Memory B cell (primary cell): ENCODE measurements at regions not wholly inside any gene's neighbourhood (a gene's known extent, or its start where the extent isn't known, plus 50 kb on each side); places are given as distances from the start of the nearest gene placed in this dataset.
"Not testable (repeated sequence)": the region's sequence is repeated elsewhere in the genome, so short reads cannot be mapped to it uniquely, and the experiment has no call there.

ENCODE experiments used
- ATAC-seq: fragments of 150-1000 bp; cut with Tn5 transposase; 2 replicates; pipeline ENCODE4 v1.10.0; 2021; ENCODE audit warnings: low read depth, mild to moderate bottlenecking, moderate library complexity
- DNase-seq, 2 donors: peaks; one replicate each; pipeline ENCODE4 v3.0.0; 2022; ENCODE audit warnings: low spot score in 2 of 2
- H3K27ac Mint-ChIP-seq: one replicate; pipeline ENCODE4 v1.8.0; 2022; ENCODE audit warnings: mild to moderate bottlenecking, moderate library complexity, mixed read lengths
- H3K27me3 Mint-ChIP-seq: one replicate; pipeline ENCODE4 v1.8.0; 2022; ENCODE audit warnings: mixed read lengths
- H3K36me3 Mint-ChIP-seq: one replicate; pipeline ENCODE4 v1.8.0; 2022; ENCODE audit warnings: mild to moderate bottlenecking, mixed read lengths
- H3K4me1 Mint-ChIP-seq: one replicate; pipeline ENCODE4 v1.8.0; 2022; ENCODE audit warnings: mixed read lengths
- H3K4me3 Mint-ChIP-seq: one replicate; pipeline ENCODE4 v1.8.0; 2022; ENCODE audit warnings: mild to moderate bottlenecking, moderate library complexity, mixed read lengths
- H3K9me3 Mint-ChIP-seq: one replicate; pipeline ENCODE4 v1.8.0; 2022; ENCODE audit warnings: mixed read lengths

DNA sequence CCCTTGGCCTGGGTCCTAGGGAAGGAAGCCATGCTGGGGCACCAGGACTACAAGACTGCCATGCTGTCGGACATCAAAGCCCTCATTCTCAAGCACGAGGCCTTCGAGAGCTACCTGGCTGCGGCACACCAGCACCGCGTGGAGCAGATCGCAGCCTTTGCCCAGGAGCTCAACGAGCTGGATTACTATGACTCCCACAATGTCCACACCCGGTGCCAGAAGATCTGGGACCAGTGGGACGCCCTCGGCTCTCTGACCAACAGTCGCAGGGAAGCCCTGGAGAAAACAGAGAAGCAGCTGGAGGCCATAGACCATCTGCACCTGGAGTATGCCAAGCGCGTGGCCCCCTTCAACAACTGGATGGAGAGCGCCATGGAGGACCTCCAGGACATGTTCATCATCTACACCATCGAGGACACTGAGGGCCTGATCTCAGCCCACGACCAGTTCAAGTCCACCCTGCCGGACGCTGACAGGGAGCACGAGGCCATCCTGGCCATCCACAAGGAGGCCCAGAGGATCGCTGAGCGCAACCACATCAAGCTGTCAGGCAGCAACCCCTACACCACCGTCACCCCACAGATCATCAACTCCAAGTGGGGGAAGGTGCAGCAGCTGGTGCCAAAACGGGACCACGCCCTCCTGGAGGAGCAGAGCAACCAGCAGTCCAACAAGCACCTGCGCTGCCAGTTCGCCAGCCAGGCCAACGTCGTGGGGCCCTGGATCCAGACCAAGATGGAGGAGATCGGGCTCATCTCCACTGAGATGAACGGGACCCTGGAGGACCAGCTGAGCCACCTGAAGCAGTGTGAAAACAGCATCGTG lies 487.0 kb downstream of the TRAM1L1 start:
- Mint-ChIP-seq H3K36me3 (no peaks in the 10 kb centered on the region), H3K4me3 (no peak overlapping the region), H3K4me1 (no peaks in the 10 kb centered on the region), H3K27me3 (no peaks in the 10 kb centered on the region), H3K27ac (no peak overlapping the region), H3K9me3 (no peaks in the 10 kb centered on the region)
- DNase-seq (no peak), ATAC-seq (no peak)

DNA sequence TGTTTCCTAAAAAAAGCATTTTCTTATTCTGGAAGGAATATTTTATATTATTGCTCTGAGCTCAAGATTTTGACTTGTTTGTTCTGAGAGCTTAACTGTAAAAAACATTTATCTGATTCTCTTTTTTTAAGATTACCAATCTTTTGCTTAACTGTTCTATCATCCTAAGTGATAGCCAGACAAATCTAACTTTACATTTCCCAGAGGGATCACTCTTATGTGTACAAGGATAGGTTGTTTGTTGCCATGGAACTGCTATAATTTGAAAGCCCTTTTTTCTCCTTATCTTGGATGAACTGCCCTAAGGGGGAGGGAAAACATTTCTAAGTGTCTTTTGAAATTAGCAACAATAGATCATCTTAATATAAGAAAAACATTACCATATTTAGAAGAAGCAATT lies 494.7 kb downstream of the TRAM1L1 start:
- no peaks in the 10 kb centered on the region for H3K27me3 Mint-ChIP-seq
- H3K4me3 Mint-ChIP-seq: no peak overlapping the region
- no peak overlapping the region for H3K27ac Mint-ChIP-seq
- no peak for ATAC-seq
- H3K36me3 Mint-ChIP-seq: no peaks in the 10 kb centered on the region
- peaks cover 2% of the 10 kb centered on the region for H3K9me3 Mint-ChIP-seq
- no peak for DNase-seq
- H3K4me1 Mint-ChIP-seq: peaks cover 2% of the 10 kb centered on the region

DNA sequence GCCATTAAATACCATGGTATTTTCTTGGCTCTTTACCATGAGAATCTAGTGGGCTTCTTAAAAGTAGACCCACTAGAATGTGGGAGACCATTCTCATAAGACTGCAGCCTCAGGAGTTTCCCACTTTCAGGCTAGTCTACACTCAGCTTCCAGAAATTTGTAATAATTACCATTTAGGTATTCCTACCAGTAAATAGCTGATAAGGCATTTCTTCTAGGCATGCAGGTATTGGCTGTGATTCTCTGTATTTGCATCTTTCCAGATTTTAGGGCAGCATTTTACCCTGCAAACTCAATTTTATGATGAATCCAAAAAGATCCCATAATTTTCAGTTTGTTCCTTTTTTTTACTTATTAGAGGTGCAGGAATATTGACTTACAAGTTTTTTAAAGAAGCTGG lies 496.6 kb downstream of the TRAM1L1 start:
- DNase-seq (no peak), ATAC-seq (no peak)
- H3K27ac Mint-ChIP-seq: no peak overlapping the region
- peaks cover 2% of the 10 kb centered on the region for H3K9me3 Mint-ChIP-seq
- no peaks in the 10 kb centered on the region for H3K36me3 Mint-ChIP-seq
- peaks cover 2% of the 10 kb centered on the region for H3K4me1 Mint-ChIP-seq
- no peak overlapping the region for H3K4me3 Mint-ChIP-seq
- no peaks in the 10 kb centered on the region for H3K27me3 Mint-ChIP-seq

DNA sequence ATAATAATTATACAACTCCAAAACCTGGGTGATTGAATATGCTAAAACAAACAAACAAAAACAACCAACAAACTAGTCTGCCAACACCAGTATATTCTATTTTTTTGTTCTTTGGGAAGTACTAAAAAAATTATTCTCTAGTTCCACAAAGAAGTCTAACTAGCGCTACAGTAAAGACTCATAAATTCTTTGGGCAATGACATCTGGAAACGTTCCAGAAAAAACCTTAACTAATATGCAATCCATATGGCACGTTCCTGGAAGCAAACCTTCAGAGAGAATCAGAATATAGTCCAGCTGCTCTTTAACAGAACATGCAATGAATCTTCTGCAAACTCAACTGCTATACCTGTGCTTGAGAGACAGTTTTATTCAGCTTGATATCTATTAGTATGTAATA lies 500.1 kb downstream of the TRAM1L1 start:
- no peak for DNase-seq
- no peak for ATAC-seq
- Mint-ChIP-seq H3K27ac (no peak overlapping the region), H3K4me3 (no peak overlapping the region), H3K4me1 (no peaks in the 10 kb centered on the region), H3K36me3 (no peaks in the 10 kb centered on the region), H3K9me3 (no peaks in the 10 kb centered on the region), H3K27me3 (no peaks in the 10 kb centered on the region)

DNA sequence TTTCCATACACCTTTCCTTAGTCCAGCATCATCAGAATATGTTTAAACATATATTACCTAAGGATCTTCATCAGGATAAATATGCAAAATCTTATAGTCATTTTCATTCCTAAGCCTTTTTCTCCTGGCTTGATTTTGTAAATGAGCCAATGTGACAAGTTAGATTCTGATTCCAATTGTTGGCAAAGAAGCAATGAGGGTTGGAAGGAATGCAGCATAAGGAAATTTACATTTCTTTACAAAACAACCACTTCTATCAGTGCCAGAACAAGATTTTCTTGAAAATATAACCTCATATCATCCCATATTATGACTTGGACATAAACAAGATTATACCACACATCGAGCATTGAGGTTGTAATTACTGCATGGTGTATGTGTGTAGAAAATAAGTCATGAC lies 508.1 kb downstream of the TRAM1L1 start:
- Mint-ChIP-seq H3K9me3 (peaks cover 4% of the 10 kb centered on the region), H3K4me3 (no peak overlapping the region), H3K36me3 (no peaks in the 10 kb centered on the region), H3K27ac (no peak overlapping the region), H3K27me3 (no peaks in the 10 kb centered on the region), H3K4me1 (no peaks in the 10 kb centered on the region)
- DNase-seq (no peak), ATAC-seq (no peak)

DNA sequence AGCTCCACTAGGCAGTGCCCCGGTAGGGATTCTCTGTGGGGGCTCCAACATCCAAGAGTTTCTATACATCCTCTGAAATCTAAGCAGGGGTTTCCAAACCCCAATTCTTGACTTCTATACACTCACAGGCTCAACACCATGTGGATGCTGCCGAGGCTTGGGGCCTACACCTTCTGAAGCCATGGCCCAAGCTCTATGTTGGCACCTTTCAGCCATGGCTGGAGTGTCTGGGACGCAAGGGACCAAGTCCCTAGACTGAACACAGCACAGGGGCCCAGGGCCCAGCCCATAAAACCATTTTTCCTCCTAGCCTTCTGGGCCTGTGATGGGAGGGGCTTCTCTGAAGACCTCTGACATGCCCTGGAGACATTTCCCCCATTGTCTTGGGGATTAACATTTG lies 511.8 kb downstream of the TRAM1L1 start:
- Mint-ChIP-seq H3K36me3 (no peaks in the 10 kb centered on the region), H3K4me1 (no peaks in the 10 kb centered on the region), H3K27me3 (no peaks in the 10 kb centered on the region), H3K27ac (no peak overlapping the region), H3K9me3 (peaks cover 7% of the 10 kb centered on the region), H3K4me3 (no peak overlapping the region)
- ATAC-seq (no peak), DNase-seq (no peak)

DNA sequence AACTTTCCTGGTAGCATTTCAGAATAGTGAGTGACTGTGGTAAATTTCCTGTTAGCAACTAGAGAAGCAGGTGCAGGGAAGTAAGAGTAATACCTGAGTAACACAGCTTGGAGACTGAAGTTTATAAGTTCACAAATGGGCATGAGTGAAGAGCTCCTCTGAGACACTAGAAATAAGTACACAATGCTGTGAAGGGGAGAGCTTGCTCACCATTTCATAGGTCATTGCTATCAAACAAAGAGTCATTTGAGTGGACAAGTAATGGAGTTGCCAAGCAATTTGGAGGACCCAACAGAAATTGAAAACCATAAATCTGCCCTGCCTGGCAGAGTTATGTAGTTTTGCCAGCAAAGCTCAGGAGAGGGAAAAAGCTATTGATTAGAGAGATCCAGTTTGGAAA lies 523.6 kb downstream of the TRAM1L1 start:
- Mint-ChIP-seq H3K27me3 (no peaks in the 10 kb centered on the region), H3K36me3 (no peaks in the 10 kb centered on the region), H3K9me3 (peaks cover 12% of the 10 kb centered on the region), H3K4me1 (no peaks in the 10 kb centered on the region), H3K4me3 (no peak overlapping the region), H3K27ac (no peak overlapping the region)
- no peak for ATAC-seq
- no peak for DNase-seq

DNA sequence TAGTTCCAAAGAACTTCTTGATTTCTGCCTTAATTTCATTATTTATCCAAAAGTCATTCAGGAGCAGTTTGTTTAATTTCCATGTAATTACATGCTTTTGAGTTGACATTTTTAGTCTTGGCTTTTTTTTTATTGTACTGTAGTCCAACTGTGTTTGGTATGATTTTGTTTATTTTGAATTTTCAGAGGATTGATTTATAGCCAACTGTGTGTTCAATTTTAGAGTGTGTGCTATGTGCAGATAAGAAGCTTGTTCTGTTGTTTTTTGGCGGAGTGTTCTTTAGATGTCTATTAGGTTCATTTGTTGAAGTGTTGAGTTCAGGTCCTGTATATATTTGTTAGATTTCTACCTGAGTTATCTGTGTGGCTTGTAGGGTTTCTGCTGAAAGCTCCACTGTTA lies 533.6 kb downstream of the TRAM1L1 start:
- no peaks in the 10 kb centered on the region for H3K4me1 Mint-ChIP-seq
- no peak overlapping the region for H3K4me3 Mint-ChIP-seq
- DNase-seq: no peak
- no peak for ATAC-seq
- H3K27me3 Mint-ChIP-seq: no peaks in the 10 kb centered on the region
- H3K36me3 Mint-ChIP-seq: no peaks in the 10 kb centered on the region
- no peak overlapping the region for H3K27ac Mint-ChIP-seq
- peaks cover 4% of the 10 kb centered on the region for H3K9me3 Mint-ChIP-seq

DNA sequence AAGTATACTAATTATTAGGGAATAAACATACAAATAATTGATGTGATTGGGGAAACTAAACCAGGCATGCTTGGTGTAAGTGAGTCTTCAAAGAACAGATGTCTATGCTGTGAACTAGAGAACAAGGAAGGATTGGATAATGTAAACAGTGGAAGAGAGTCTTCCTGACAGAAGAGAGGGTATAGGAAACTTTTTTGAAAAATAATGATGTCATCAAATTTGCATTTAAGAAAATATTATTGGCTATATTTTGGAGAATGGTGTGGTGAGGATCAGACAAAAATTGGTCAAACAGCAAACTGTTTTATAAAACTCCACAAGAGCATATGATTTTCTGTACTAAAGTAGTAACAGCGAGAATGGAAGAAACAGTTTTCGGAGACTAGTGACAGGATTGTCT lies 537.7 kb downstream of the TRAM1L1 start:
- H3K4me3 Mint-ChIP-seq: no peak overlapping the region
- no peak for ATAC-seq
- no peak for DNase-seq
- H3K27me3 Mint-ChIP-seq: no peaks in the 10 kb centered on the region
- no peaks in the 10 kb centered on the region for H3K4me1 Mint-ChIP-seq
- H3K27ac Mint-ChIP-seq: no peak overlapping the region
- H3K9me3 Mint-ChIP-seq: peaks cover 11% of the 10 kb centered on the region
- no peaks in the 10 kb centered on the region for H3K36me3 Mint-ChIP-seq

DNA sequence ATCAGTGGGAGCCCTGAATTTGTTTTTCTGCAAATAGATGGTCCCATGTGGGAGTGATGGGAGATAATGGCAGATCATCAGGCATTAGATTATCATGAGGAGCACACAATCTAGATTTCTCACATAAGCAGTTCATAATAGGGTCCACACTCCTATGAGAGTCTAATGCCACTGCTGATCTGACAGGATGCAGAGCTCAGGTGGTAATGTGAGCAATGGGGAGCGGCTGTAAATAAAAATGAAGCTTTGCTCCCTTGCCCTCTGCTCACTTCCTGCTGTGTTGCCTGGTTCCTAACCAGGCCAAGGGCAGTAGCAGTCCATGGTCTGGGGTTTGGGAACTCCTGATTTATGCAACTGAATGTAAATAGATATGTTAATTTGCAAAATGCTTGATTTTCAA lies 538.6 kb downstream of the TRAM1L1 start:
- Mint-ChIP-seq H3K27me3 (no peaks in the 10 kb centered on the region), H3K9me3 (peaks cover 11% of the 10 kb centered on the region), H3K27ac (no peak overlapping the region), H3K4me1 (no peaks in the 10 kb centered on the region), H3K4me3 (no peak overlapping the region), H3K36me3 (no peaks in the 10 kb centered on the region)
- no peak for ATAC-seq
- no peak for DNase-seq

DNA sequence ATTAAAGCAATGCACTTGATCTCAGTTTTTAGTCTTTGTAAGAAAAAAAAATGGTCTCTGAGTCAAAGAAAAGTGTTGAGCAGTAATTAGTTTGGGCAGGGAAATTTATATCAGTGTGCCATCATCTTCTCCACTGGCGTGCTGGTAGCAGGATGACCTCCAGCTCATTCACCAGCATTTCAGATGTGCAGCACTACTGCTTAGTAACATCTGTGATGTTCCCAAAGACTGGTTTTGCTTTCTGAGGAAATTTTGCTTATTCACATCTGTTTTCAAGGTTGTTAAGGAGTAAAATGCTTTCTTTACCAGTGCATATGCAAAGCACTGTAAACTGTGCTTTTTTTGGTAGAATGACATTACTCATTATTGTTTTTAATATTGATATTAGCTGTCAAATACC lies 540.4 kb downstream of the TRAM1L1 start:
- Mint-ChIP-seq H3K36me3 (no peaks in the 10 kb centered on the region), H3K27me3 (no peaks in the 10 kb centered on the region), H3K9me3 (peaks cover 10% of the 10 kb centered on the region), H3K4me1 (no peaks in the 10 kb centered on the region), H3K27ac (no peak overlapping the region), H3K4me3 (no peak overlapping the region)
- ATAC-seq: no peak
- no peak for DNase-seq

DNA sequence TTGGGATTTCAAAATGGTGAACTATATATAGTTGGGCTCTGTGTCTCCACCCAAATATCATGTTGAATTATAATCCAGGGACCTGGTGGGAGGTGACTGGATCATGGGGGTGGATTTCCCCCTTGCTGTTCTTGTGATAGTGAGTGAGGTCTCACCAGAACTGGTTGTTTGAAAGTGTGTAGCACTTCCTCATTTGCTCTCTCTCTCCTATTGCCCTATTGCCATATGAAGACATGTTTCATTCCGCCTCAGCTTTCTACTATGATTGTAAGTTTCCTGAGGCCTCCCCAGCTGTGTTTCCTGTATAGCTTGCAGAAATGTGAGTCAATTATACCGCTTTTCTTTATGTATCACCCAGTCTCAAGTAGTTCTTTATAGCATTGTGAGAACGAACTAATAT lies 545.6 kb downstream of the TRAM1L1 start:
- H3K36me3 Mint-ChIP-seq: no peaks in the 10 kb centered on the region
- H3K27me3 Mint-ChIP-seq: no peaks in the 10 kb centered on the region
- H3K27ac Mint-ChIP-seq: no peak overlapping the region
- peaks cover 11% of the 10 kb centered on the region for H3K9me3 Mint-ChIP-seq
- no peak overlapping the region for H3K4me3 Mint-ChIP-seq
- DNase-seq: no peak
- ATAC-seq: no peak
- H3K4me1 Mint-ChIP-seq: no peaks in the 10 kb centered on the region

DNA sequence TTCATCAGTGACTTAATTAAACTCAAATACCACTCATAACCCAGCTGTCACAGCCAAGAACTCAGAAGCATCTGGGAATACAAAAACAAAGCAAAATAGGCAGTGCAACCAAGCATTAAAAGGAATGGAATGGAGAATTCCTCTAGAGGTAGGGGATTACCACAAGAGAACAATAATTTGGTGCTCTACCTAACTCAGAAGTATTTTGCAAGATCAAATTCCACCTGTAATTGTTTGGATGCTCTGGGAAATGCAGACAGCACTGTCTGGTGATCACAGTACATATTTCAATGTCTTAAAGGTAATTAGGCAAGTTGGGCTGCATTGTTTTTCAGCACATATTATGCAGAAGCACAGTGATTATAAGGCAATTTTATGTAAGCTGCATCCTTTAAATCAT lies 547.5 kb downstream of the TRAM1L1 start:
- H3K4me1 Mint-ChIP-seq: no peaks in the 10 kb centered on the region
- ATAC-seq: no peak

DNA sequence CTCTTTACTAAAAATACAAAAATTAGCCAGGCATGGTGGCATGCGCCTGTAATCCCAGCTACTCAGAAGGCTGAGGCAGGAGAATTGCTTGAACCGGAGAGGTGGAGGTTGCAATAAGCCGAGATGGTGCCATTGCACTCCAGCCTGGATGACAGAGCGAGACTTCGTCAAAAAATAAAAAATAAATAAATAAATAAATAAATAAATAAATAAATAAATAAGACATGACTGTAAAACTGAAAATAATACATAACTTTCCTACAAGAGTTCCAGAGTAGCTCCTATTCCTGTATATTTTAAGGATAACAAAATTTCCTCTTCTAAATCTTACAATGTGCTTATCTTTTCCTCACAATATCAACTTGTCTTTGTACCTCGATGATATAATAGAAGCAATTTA lies 549.4 kb downstream of the TRAM1L1 start:
- DNase-seq, H3K36me3 Mint-ChIP-seq, H3K4me1 Mint-ChIP-seq, H3K27me3 Mint-ChIP-seq, H3K4me3 Mint-ChIP-seq, ATAC-seq, H3K27ac Mint-ChIP-seq, H3K9me3 Mint-ChIP-seq: not testable (repeated sequence)

More for the DNA sequence above, 547.5 kb downstream of the TRAM1L1 start:
- peaks cover 4% of the 10 kb centered on the region for H3K9me3 Mint-ChIP-seq
- H3K27me3 Mint-ChIP-seq: no peaks in the 10 kb centered on the region
- H3K36me3 Mint-ChIP-seq: no peaks in the 10 kb centered on the region
- DNase-seq: no peak
- no peak overlapping the region for H3K4me3 Mint-ChIP-seq
- no peak overlapping the region for H3K27ac Mint-ChIP-seq

DNA sequence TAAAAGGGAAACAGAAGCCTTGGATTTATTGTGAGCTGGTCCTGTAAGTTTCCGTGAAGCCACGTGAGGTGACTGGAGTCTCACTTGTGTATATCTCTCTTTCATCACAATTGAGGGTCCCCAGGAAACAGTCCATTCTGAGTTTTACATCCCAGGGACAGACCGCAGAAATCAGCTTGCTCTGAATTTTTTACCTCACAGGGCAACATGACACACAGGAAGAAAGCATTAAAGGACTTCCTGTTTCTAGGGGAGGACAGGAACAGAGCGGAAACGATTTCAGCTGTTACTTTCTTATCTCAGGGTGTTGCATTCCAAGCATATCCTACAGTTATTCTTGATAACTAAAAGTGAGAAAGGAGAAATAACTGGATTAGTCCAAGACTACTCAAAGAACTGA lies 553.5 kb downstream of the TRAM1L1 start:
- Mint-ChIP-seq H3K36me3 (no peaks in the 10 kb centered on the region), H3K4me3 (no peak overlapping the region), H3K4me1 (no peaks in the 10 kb centered on the region), H3K27me3 (no peaks in the 10 kb centered on the region), H3K27ac (no peak overlapping the region), H3K9me3 (peaks cover 2% of the 10 kb centered on the region)
- no peak for ATAC-seq
- no peak for DNase-seq
